Uterus (tissue), 2 donors: ENCODE measurements at regions not wholly inside any gene's neighbourhood (a gene's known extent, or its start where the extent isn't known, plus 50 kb on each side); places are given as distances from the start of the nearest gene placed in this dataset.

Experiments
- POLR2A ChIP-seq, 2 donors: fragments of 450-650 bp; IDR thresholded peaks; one replicate each; pipeline ENCODE4 v1.6.1; 2016; ENCODE audit warnings: antibody characterized with exemption in 2 of 2, mild to moderate bottlenecking in 1 of 2, moderate library complexity in 1 of 2
- TF ChIP-seq, protein P1 (sequence below), 4 experiments: fragments of 200-600 bp in 2 of 4; fragments of 450-650 bp in 2 of 4; sonication (generic) in 2 of 4; IDR thresholded peaks; one replicate each; pipeline ENCODE4 v1.5.1; 2016 to 2019; ENCODE audit warnings: antibody characterized with exemption in 4 of 4, mild to moderate bottlenecking in 2 of 4, moderate library complexity in 1 of 4

DNA sequence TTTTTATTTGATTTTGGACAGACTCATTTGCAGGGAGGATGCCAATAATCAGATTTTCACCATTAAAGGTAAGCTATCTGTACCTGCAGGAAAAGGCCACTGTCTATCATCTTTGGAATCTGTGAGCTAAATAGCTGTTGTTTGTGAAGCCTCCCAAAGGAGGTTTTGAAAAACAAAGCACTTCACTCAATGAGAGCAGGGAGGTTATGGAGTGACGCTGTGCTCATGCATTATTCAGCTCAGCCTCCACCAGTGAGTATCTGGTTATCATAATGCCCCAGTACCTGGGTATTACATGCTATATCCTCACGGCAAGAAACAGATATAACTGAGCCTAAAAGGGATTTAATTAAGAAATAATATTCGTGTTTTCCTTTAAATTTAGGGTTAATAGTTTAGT is 189.6 kb upstream of the PIK3C3 start:
- TF ChIP-seq, protein P1, sequence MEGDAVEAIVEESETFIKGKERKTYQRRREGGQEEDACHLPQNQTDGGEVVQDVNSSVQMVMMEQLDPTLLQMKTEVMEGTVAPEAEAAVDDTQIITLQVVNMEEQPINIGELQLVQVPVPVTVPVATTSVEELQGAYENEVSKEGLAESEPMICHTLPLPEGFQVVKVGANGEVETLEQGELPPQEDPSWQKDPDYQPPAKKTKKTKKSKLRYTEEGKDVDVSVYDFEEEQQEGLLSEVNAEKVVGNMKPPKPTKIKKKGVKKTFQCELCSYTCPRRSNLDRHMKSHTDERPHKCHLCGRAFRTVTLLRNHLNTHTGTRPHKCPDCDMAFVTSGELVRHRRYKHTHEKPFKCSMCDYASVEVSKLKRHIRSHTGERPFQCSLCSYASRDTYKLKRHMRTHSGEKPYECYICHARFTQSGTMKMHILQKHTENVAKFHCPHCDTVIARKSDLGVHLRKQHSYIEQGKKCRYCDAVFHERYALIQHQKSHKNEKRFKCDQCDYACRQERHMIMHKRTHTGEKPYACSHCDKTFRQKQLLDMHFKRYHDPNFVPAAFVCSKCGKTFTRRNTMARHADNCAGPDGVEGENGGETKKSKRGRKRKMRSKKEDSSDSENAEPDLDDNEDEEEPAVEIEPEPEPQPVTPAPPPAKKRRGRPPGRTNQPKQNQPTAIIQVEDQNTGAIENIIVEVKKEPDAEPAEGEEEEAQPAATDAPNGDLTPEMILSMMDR (IDR thresholded peaks at IDR 0.05) = no peak
- no peak for TF ChIP-seq POLR2A (IDR thresholded peaks at IDR 0.05)
